ENCODE measurements at regions not wholly inside any gene's neighbourhood (a gene's known extent, or its start where the extent isn't known, plus 50 kb on each side); places are given as distances from the start of the nearest gene placed in this dataset.
"Not testable (repeated sequence)": the region's sequence is repeated elsewhere in the genome, so short reads cannot be mapped to it uniquely, and the experiment has no call there.

- H3K27ac ChIP-seq (ENCODE audit: low read depth, low read length); H3K27me3 ChIP-seq (ENCODE audit: insufficient read depth, low read length); H3K79me2 ChIP-seq (ENCODE audit: control insufficient read depth, insufficient read depth, low read length, unreplicated experiment); H2AFZ ChIP-seq (ENCODE audit: low read length, unreplicated experiment); H3K4me3 ChIP-seq (ENCODE audit: low read depth, low read length); H3K36me3 ChIP-seq (ENCODE audit: insufficient read depth, low read length); H3K4me1 ChIP-seq (ENCODE audit: control insufficient read depth, insufficient read depth, low read length, unreplicated experiment): not testable (repeated sequence)
These were observed 56.1 kb upstream of the SGPP2 start for GRCh38 chr2:222368280-222368679.

DNA sequence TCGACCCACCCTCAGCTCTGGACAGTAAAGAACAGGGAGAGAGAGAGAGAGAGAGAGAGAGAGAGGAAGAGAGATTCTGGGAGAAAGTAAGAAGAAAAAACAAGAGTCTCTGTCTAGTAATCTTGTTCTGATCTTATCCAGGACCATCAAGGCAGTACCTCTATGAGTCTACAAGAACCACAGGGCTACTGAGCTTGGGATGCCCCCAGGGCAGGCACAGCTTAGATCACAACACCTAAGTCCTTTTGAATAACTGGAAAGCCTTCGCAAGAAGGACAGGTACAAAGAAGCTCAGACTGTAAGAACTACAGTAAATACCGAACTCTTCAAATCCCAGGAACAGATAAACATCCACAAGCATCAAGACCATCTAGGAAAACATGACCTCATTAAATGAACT is 51.4 kb upstream of the SGPP2 start:
- H3K36me3 ChIP-seq (ENCODE audit: insufficient read depth, low read length): no peaks in the 10 kb centered on the region
- H3K4me1 ChIP-seq (ENCODE audit: control insufficient read depth, insufficient read depth, low read length, unreplicated experiment): no peaks in the 10 kb centered on the region
- H3K79me2 ChIP-seq (ENCODE audit: control insufficient read depth, insufficient read depth, low read length, unreplicated experiment): no peaks in the 10 kb centered on the region
- H3K27me3 ChIP-seq (ENCODE audit: insufficient read depth, low read length): 0 out of 2 replicates have a peak, but pooled peaks cover 3% of the 10 kb centered on the region
- H3K27ac ChIP-seq (ENCODE audit: low read depth, low read length): no peak overlapping the region
- H2AFZ ChIP-seq (ENCODE audit: low read length, unreplicated experiment): no peak overlapping the region
- no peak overlapping the region for H3K4me3 ChIP-seq (ENCODE audit: low read depth, low read length)
